ENCODE measurements at regions not wholly inside any gene's neighbourhood (a gene's known extent, or its start where the extent isn't known, plus 50 kb on each side); places are given as distances from the start of the nearest gene placed in this dataset.

DNA sequence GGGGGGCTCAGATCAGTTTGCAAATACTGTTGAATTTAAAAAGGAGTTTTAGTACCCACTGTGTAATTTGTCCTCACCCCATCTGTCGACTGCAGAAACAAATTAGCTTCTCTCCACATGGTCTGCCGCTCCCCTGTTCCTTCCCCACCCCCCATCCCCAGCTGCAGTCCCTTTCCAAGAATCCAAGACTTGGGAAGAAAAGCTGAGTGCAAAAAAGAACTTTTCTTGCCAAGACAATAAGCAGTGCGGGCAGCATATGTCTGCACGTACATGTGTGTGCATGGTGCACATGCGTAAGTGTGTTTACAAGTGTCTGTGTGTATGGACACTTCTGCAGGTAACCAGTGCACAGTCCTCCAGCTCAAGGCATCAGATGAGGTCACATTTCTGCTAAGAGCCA is 125.7 kb upstream of the SMIM23 start:
- peaks cover 7% of the 10 kb centered on the region for H3K27me3 ChIP-seq (ENCODE audit: insufficient read depth, low read length)
- H3K9me3 ChIP-seq (ENCODE audit: low read depth, low read length): no peaks in the 10 kb centered on the region
- no peak overlapping the region for H3K4me3 ChIP-seq (ENCODE audit: insufficient read depth, low read length)
- H3K4me2 ChIP-seq (ENCODE audit: insufficient read depth, low read length): no peak overlapping the region
- H4K20me1 ChIP-seq (ENCODE audit: insufficient read depth, low read length): no peaks in the 10 kb centered on the region
- no peak overlapping the region for H3K27ac ChIP-seq (ENCODE audit: low read depth, low read length)
- no peak for TF ChIP-seq CTCF (IDR thresholded peaks at IDR 0.05; ENCODE audit: extremely low read depth, low read depth, low read length)
- H3K36me3 ChIP-seq (ENCODE audit: insufficient read depth, low read length): no peaks in the 10 kb centered on the region
- DNase-seq (ENCODE audit: insufficient read length, low spot score, missing footprints): no peak
- no peaks in the 10 kb centered on the region for H3K79me2 ChIP-seq (ENCODE audit: insufficient read depth, low read length)
- no peak overlapping the region for H2AFZ ChIP-seq (ENCODE audit: low read length)
- no peaks in the 10 kb centered on the region for H3K4me1 ChIP-seq (ENCODE audit: insufficient read depth, low read length)

DNA sequence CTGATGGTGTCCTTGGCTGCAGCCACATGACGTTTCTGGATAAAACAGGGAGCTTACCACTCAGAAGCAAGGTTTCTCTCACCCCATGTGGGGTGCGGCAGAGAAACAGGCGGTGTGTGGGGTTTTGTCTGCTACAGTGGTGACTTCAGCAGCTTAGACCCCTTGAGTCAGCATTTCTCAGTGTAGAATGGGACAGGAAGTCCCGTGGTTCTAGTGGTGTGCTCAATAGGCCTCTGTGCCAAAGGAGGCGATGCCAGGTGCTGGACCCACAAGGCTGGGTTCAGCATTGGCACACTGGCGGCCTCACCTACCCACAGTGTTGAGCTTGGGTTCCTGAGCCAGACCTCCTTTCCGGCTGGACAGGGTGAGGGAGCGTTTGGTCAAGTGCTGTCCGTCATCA is 125.2 kb upstream of the SMIM23 start:
- Histone ChIP-seq H3K27me3 (ENCODE audit: insufficient read depth, low read length) (peaks cover 7% of the 10 kb centered on the region), H3K79me2 (ENCODE audit: insufficient read depth, low read length) (no peaks in the 10 kb centered on the region), H3K4me1 (ENCODE audit: insufficient read depth, low read length) (no peaks in the 10 kb centered on the region), H4K20me1 (ENCODE audit: insufficient read depth, low read length) (no peaks in the 10 kb centered on the region), H3K4me3 (ENCODE audit: insufficient read depth, low read length) (no peak overlapping the region), H3K9me3 (ENCODE audit: low read depth, low read length) (no peaks in the 10 kb centered on the region), H3K4me2 (ENCODE audit: insufficient read depth, low read length) (no peak overlapping the region), H3K36me3 (ENCODE audit: insufficient read depth, low read length) (no peaks in the 10 kb centered on the region), H3K27ac (ENCODE audit: low read depth, low read length) (no peak overlapping the region), H2AFZ (ENCODE audit: low read length) (no peak overlapping the region)
- TF ChIP-seq CTCF (IDR thresholded peaks at IDR 0.05; ENCODE audit: extremely low read depth, low read depth, low read length): no peak
- DNase-seq (ENCODE audit: insufficient read length, low spot score, missing footprints): no peak

DNA sequence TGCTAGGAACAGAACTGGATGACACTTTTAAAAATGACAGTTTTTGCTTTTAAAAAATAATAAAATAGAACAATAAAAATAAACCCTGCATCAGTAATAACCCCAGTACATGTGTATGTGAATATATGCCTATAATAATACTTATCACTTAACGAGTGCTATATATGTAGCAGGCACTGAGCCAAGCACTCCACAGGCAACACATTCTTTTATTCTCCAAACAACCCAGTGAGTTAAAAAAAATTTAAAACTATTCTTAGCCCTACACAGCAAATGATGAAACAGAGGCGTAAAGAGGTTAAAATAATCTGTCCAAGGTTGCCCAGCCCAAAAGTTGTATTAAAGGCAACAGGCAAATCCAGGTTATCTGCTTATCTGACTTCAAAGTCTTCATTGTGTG is 124.5 kb upstream of the SMIM23 start:
- Histone ChIP-seq H3K79me2 (ENCODE audit: insufficient read depth, low read length) (no peaks in the 10 kb centered on the region), H3K4me3 (ENCODE audit: insufficient read depth, low read length) (no peak overlapping the region), H3K9me3 (ENCODE audit: low read depth, low read length) (no peaks in the 10 kb centered on the region), H3K27ac (ENCODE audit: low read depth, low read length) (no peak overlapping the region), H3K4me2 (ENCODE audit: insufficient read depth, low read length) (no peak overlapping the region), H3K4me1 (ENCODE audit: insufficient read depth, low read length) (no peaks in the 10 kb centered on the region), H2AFZ (ENCODE audit: low read length) (no peak overlapping the region), H4K20me1 (ENCODE audit: insufficient read depth, low read length) (no peaks in the 10 kb centered on the region), H3K27me3 (ENCODE audit: insufficient read depth, low read length) (peaks cover 7% of the 10 kb centered on the region), H3K36me3 (ENCODE audit: insufficient read depth, low read length) (no peaks in the 10 kb centered on the region)
- TF ChIP-seq CTCF (IDR thresholded peaks at IDR 0.05; ENCODE audit: extremely low read depth, low read depth, low read length): no peak
- DNase-seq (ENCODE audit: insufficient read length, low spot score, missing footprints): no peak

- Histone ChIP-seq H3K27ac (ENCODE audit: low read depth, low read length) (no peak overlapping the region), H4K20me1 (ENCODE audit: insufficient read depth, low read length) (no peaks in the 10 kb centered on the region), H3K9me3 (ENCODE audit: low read depth, low read length) (no peaks in the 10 kb centered on the region), H3K79me2 (ENCODE audit: insufficient read depth, low read length) (no peaks in the 10 kb centered on the region), H3K27me3 (ENCODE audit: insufficient read depth, low read length) (peaks cover 5% of the 10 kb centered on the region), H3K36me3 (ENCODE audit: insufficient read depth, low read length) (no peaks in the 10 kb centered on the region), H3K4me2 (ENCODE audit: insufficient read depth, low read length) (no peak overlapping the region), H2AFZ (ENCODE audit: low read length) (no peak overlapping the region), H3K4me3 (ENCODE audit: insufficient read depth, low read length) (no peak overlapping the region), H3K4me1 (ENCODE audit: insufficient read depth, low read length) (no peaks in the 10 kb centered on the region)
- no peak for DNase-seq (ENCODE audit: insufficient read length, low spot score, missing footprints)
- no peak for TF ChIP-seq CTCF (IDR thresholded peaks at IDR 0.05; ENCODE audit: extremely low read depth, low read depth, low read length)
Observed at GRCh38 chr5:171663311-171664085, 122.1 kb upstream of the SMIM23 start.
